ENCODE measurements at regions not wholly inside any gene's neighbourhood (a gene's known extent, or its start where the extent isn't known, plus 50 kb on each side); places are given as distances from the start of the nearest gene placed in this dataset.

DNA sequence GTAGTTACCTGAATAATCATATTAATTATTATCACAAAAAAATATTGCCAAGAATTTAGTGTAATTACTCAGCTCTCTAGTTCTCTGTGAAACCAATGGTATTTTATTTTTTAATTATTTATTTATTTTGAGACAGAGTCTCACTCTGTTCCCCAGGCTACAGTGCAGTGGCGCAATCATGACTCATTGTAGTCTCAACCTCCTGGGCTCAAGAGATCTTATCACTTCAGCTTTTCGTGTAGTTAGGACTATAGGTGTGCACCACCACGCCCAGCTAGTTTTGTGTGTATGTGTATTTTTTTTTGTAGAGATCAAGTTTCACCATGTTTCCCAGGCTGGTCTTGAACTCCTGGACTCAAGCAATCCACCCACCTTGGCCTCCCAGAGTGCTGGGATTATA lies 440.4 kb upstream of the CDH20 start:
- Mint-ChIP-seq H3K9me3 (no peaks in the 10 kb centered on the region), H3K27me3 (ENCODE audit: low read depth) (no peaks in the 10 kb centered on the region), H3K4me1 (no peaks in the 10 kb centered on the region), H3K27ac (no peak overlapping the region), H3K36me3 (ENCODE audit: low read depth) (no peaks in the 10 kb centered on the region), H3K4me3 (no peak overlapping the region)
- TF ChIP-seq, protein P1, sequence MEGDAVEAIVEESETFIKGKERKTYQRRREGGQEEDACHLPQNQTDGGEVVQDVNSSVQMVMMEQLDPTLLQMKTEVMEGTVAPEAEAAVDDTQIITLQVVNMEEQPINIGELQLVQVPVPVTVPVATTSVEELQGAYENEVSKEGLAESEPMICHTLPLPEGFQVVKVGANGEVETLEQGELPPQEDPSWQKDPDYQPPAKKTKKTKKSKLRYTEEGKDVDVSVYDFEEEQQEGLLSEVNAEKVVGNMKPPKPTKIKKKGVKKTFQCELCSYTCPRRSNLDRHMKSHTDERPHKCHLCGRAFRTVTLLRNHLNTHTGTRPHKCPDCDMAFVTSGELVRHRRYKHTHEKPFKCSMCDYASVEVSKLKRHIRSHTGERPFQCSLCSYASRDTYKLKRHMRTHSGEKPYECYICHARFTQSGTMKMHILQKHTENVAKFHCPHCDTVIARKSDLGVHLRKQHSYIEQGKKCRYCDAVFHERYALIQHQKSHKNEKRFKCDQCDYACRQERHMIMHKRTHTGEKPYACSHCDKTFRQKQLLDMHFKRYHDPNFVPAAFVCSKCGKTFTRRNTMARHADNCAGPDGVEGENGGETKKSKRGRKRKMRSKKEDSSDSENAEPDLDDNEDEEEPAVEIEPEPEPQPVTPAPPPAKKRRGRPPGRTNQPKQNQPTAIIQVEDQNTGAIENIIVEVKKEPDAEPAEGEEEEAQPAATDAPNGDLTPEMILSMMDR (IDR thresholded peaks at IDR 0.05; ENCODE audit: unreplicated experiment in 3 of 3) = no peak

DNA sequence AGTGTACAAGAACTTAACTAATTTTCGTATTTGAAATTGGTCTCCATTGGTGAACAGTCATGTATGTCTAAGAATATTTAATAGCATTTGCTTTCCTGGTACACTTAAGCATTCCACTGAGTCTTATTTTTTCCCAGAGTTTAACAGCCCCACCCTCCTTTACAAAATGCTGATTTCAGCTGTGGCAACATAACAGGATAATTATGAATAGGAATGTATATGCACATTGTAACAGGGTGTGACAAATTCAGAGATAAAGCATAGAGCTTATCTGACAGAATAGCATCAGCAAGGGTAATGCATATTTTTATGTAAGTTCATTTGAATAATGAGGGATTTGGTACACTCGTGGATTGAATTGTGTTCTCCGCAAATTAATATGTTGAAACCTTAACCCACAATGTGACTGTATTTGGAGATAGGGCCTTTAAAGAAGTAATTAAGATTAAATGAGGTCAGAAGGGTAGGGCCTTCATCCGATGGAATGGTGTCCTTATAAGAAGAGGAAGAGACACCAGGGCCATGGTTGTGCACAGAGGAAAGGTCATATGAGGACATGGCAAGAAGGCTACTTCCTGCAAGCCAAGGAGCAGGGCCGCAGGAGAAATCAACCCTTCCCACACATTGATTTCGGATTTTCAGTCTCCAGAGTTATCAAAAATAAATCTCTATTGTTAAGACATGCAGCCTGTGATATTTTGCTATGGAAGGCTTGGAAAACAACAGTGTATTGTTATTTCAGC lies 439.7 kb upstream of the CDH20 start:
- no peaks in the 10 kb centered on the region for H3K27me3 Mint-ChIP-seq (ENCODE audit: low read depth)
- no peaks in the 10 kb centered on the region for H3K9me3 Mint-ChIP-seq
- H3K4me3 Mint-ChIP-seq = no peak overlapping the region
- H3K4me1 Mint-ChIP-seq = no peaks in the 10 kb centered on the region
- TF ChIP-seq, protein P1 (IDR thresholded peaks at IDR 0.05; ENCODE audit: unreplicated experiment in 3 of 3) = no peak
- no peak overlapping the region for H3K27ac Mint-ChIP-seq
- no peaks in the 10 kb centered on the region for H3K36me3 Mint-ChIP-seq (ENCODE audit: low read depth)

DNA sequence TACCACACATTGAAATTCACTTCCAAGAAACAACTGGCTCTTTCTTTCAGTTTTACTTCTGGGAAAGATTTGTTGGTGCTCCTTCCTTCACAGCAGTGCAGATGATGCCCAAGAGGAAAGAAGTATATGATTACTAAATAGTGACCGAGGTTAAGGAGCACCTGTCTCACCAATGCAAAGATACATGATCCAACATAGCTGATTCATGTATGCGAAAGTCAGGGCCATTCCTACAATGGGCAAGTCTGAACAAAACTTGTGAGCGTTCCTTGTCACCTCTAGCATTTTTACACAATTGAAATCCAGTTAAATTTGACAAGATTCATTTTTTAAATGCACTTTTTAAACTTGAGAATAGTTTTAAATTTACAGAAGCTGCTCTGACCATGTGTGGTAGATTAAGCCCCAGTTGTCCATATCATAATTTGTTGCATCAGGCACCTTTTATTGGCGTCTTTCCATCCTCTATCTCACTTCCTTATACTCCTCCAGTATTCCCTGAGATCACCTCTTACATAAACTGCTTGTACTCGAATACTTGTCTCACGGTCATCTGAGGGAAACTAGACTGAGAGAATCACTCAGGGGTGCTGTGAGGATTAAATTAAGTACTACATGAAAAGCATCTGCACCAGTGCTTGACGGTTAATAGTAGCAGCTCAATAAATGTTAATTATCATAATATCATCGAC lies 438.8 kb upstream of the CDH20 start:
- Mint-ChIP-seq H3K27ac (no peak overlapping the region), H3K36me3 (ENCODE audit: low read depth) (no peaks in the 10 kb centered on the region), H3K4me1 (no peaks in the 10 kb centered on the region), H3K9me3 (no peaks in the 10 kb centered on the region), H3K4me3 (no peak overlapping the region), H3K27me3 (ENCODE audit: low read depth) (no peaks in the 10 kb centered on the region)
- TF ChIP-seq, protein P1 (IDR thresholded peaks at IDR 0.05; ENCODE audit: unreplicated experiment in 3 of 3) = no peak

DNA sequence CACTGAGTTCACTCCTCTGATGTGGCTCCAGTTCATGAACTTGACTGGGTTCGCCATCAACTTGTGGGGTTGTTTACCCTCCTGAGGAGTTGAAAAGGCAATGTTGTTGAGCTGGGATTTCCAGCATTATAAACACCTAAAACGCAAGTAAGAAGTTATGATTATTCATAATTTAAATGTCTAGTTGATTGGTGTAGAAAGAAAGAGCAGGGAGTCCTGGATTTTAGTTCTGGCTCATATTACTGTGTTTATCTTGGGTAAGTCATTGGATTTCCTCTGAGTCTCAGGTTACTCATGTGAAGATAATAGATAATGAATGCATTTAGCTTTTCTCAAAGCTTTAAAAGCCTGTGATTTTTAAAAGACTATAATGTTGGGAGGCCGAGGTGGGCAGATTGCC lies 438.0 kb upstream of the CDH20 start:
- no peak overlapping the region for H3K27ac Mint-ChIP-seq
- H3K36me3 Mint-ChIP-seq (ENCODE audit: low read depth) = no peaks in the 10 kb centered on the region
- H3K4me1 Mint-ChIP-seq = no peaks in the 10 kb centered on the region
- H3K27me3 Mint-ChIP-seq (ENCODE audit: low read depth) = no peaks in the 10 kb centered on the region
- TF ChIP-seq, protein P1 (IDR thresholded peaks at IDR 0.05; ENCODE audit: unreplicated experiment in 3 of 3) = no peak
- no peak overlapping the region for H3K4me3 Mint-ChIP-seq
- no peaks in the 10 kb centered on the region for H3K9me3 Mint-ChIP-seq

DNA sequence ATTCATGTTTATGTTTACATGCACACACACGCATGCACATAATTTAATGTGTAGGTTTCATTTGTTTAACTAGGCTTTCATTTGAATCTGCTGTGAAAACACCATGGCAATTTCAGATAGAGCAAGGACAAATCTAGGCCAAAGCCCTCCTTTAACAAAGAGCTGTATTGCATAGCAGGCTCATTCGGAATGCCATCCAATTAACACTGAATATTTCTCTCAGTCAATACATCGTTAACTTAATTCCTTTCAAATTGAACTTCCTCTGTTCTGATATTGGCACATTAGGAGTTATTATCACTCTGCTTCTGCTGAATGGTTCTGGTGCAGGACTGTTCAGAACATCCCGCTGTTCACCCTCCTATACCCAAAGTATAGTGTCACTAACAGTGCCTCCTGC lies 435.1 kb upstream of the CDH20 start:
- Mint-ChIP-seq H3K9me3 (no peaks in the 10 kb centered on the region), H3K27me3 (ENCODE audit: low read depth) (no peaks in the 10 kb centered on the region), H3K4me3 (no peak overlapping the region), H3K27ac (no peak overlapping the region), H3K36me3 (ENCODE audit: low read depth) (no peaks in the 10 kb centered on the region), H3K4me1 (no peaks in the 10 kb centered on the region)
- TF ChIP-seq, protein P1 (IDR thresholded peaks at IDR 0.05; ENCODE audit: unreplicated experiment in 3 of 3) = no peak

DNA sequence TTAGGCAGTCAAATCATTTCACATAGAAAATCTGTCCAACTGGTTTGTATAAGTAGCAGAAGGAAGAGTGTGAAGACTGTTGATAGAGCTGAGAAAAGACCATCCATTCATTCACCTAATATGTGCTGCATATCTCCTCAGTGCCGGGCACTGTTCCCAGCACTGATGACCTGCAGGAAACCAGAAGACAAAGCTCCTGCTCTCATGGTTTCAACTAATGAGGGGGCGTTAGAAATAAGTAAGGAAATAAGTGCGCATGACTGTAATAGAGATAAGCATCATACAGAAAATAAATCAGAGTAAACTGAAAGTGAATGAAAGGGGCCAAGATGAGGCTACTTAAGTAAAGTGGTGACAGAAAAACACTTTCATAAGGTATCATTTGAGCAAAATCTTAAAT lies 427.5 kb upstream of the CDH20 start:
- H3K4me3 Mint-ChIP-seq = no peak overlapping the region
- no peaks in the 10 kb centered on the region for H3K27me3 Mint-ChIP-seq (ENCODE audit: low read depth)
- H3K27ac Mint-ChIP-seq = no peak overlapping the region
- H3K36me3 Mint-ChIP-seq (ENCODE audit: low read depth) = no peaks in the 10 kb centered on the region
- peaks cover 7% of the 10 kb centered on the region for H3K4me1 Mint-ChIP-seq
- no peaks in the 10 kb centered on the region for H3K9me3 Mint-ChIP-seq
- TF ChIP-seq, protein P1 (IDR thresholded peaks at IDR 0.05; ENCODE audit: unreplicated experiment in 3 of 3) = no peak

Data from nephron (organoid).